GM19025 (cell line): ENCODE measurements at regions not wholly inside any gene's neighbourhood (a gene's known extent, or its start where the extent isn't known, plus 50 kb on each side); places are given as distances from the start of the nearest gene placed in this dataset.
"Not testable (repeated sequence)": the region's sequence is repeated elsewhere in the genome, so short reads cannot be mapped to it uniquely, and the experiment has no call there.

Experiments
- ATAC-seq: cut with Tn5 transposase; IDR thresholded peaks from one replicate; pipeline ENCODE4 v1.9.1; 2021; ENCODE audit warnings: mild to moderate bottlenecking, low read depth, moderate library complexity; ENCODE audit not compliant: unreplicated experiment

DNA sequence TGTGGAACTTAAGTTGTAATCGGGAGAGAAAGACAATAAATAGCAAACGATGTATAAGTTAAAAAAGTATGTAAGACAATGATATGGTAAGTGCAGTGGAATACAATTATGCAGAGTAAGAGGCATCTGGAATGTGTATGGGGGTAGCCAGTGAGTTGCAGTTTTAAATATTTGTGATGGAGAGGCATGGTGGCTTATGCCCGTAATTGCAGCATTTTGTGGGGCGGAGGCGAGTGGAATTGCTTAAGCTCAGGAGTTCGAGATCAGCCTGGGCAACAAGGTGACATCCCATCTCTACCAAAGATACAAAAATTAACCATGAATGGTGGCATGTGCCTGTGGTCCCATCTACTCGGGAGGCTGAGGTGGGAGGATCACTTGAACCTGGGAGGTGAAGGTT lies 52.5 kb upstream of the WDFY3 start:
- ATAC-seq, result no peak

DNA sequence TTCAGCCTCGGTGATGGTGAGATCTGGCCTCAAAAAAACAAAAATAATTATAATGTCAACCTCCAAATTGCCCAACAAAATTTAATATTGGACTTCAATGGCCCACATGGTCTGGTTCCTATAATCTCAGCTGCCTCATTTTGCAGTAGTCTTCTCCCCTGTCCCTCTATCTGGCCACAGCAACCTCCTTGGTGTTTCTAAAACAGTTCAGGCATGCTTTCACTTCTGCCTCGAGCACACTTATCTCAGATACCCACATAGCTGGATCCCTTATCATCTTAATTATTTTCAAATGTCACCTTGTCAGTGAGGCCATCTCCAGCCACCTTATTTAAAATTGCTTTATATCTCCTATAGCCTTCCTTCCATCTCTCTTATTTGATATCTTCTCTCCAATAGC lies 52.9 kb upstream of the WDFY3 start:
- no peak for ATAC-seq

DNA sequence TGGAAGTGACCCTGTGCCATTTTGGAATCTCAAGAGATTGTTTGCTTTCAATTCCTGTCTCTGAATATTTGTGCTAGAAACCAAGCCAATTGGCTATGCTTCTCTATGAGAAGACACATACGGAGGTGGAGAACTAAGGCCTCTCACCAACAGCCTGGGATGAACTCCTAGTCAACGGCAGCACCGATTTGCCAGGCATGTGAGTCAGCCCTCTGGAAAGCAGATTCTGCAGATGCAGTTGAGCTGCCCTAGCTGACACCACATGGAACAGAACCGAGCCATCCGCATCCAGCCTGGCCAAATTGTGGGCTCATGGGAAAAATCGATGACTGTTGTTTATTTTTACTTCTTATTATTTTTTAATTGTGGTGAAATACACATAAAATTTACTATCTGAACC lies 58.2 kb upstream of the WDFY3 start:
- ATAC-seq, result no peak

DNA sequence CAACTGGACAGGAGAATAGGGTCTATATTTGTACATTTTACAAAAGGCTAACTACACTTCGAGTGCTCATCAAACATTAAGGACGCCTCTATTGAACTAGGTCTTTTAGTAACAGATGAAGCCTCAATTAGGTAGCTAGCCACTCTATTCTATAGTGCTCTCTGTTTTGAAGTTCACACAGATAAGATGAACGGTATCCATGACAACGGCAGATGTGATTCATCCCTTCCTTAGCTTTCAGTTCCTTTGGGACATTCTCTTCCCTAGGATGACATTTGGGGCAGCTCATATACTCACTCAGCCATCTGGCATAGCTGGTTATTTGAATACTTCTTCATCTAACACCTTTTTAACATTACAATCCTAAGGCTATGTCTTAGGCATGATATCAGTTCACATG lies 62.4 kb upstream of the WDFY3 start:
- no peak for ATAC-seq

DNA sequence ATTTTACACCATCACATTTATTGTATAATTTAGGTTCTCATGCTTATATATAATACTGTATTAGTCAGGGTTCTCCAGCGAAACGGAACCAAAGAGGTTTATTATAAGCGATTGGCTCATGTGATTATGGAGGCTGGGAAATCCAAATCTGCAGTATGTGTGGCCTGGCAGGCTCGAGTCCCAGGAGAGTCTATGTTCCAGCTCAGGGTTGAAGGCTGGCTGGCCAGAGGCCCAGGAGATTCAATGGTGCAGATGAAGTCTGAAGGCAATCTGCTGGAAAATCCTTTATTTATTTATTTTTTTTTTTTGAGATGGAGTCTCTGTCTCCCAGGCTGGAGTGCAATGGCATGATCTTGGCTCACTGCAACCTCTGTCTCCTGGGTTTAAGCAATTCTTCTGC lies 63.0 kb upstream of the WDFY3 start:
- ATAC-seq, result no peak

DNA sequence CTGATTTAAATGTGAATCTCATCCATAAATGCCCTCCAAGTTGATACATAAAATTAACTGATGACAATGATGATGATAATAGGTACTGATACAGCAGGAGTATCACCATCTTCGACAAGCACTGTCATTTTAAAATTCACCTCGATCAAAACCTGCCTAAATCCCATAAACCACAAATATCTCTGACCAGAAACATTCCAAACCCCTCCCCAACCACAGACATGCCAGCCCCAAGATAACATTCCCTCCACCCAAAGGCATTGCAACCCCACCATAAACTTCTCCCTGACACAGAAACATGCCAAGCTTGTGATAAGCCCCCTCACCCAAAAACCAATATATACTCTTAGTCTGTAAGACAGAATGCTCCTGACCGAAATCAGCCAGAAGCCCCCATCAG lies 63.7 kb upstream of the WDFY3 start:
- ATAC-seq, result no peak

DNA sequence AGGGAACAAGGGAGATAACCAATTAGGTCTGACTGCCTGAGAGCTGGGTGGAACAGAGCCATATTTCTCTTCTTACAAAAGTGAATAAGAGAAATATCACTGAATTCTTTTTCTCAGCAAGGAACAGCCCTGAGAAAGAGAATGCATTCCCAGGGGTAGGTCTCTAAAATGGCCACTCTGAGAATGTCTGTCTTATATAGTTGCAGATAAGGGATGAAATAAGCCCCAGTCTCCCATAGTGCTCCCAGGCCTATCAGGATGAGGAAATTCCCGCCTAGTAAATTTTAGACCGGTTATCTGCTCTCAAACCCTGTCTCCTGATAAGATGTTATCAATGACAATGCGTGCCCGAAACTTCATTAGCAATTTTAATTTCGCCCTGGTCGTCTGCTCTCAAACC lies 67.3 kb upstream of the WDFY3 start:
- ATAC-seq, result not testable (repeated sequence)

DNA sequence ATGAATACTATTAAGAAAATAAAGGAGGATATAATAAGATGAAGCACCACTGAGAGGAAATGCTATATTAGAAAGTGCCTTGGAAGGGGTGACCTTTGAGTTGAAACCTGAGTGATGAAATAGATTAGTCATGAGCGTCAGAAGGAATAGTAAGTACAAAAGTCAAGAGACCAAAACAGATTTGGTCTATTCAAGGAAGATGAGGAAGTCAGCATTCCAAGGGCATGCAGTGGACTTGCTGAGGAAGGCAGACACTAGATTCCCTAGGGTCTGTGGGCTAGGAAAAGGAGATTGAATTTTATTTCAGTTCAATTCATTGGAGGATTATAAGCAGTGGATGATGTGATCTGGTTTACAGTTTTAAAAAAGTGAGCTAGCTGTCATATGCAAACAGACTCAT lies 73.0 kb upstream of the WDFY3 start:
- no peak for ATAC-seq

DNA sequence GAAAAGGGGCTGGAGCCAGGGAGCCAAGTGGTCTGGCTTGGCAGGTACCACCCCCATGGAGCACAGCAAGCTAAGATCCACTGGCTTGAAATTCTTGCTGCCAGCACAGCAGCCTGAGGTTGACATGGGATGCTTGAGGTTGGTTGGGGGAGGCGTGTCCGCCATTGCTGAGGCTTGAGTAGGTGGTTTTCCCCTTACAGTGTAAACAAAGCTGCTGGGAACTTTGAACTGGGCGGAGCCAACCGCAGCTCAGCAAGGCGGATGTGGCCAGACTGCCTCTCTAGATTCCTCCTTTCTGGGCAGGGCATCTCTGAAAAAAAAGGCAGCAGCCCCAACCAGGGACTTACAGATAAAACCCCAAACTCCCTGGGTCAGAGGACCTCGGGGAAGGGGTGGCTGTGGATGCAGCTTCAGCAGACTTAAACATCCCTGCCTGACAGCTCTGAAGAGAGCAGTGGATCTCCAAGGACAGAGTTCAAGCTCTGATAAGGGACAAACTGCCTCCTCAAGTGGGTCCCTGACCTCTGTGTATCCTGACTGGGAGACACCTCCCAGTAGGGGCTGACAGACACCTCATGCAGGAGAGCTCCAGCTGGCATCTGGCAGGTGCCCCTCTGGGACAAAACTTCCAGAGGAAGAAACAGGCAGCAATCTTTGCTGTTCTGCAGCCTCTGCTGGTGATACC lies 77.5 kb upstream of the WDFY3 start:
- peak; percentile 95 for ATAC-seq

DNA sequence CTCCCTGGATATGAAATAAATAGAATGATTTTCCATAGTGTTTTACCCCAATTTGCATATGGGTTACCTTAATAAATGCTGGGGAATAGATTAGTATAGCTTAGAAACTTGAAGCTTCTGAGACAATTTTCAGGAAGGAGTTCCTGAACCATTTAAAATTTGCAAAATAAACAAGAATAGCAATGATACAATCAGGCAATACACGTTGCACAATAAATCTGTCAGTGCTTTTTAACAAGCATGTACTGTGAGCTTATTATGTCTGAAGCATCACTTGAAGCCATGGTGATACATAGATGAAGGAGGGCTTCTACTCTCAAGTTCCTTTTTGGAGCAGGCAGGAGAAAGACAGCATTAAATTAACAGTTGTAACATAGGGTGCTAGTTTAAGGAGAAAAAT lies 84.2 kb upstream of the WDFY3 start:
- no peak for ATAC-seq

DNA sequence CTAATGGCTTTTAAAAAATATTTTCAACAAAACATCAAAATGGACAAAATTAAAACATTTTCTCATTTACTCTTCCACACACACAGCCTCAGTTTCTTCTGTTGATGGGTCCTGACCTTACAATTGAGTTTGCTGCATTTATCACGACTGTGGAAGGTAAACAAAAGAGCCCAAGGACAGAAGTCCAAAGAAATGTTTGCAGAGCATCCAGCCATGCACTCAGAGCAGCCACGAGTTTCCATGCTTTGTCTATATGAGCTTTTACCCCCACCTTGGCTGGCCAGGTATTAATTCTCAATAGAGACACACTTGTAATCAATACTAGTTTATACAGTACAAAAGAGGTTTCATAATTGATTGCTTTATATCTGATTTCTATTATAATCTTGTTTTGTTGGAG lies 85.0 kb upstream of the WDFY3 start:
- no peak for ATAC-seq

DNA sequence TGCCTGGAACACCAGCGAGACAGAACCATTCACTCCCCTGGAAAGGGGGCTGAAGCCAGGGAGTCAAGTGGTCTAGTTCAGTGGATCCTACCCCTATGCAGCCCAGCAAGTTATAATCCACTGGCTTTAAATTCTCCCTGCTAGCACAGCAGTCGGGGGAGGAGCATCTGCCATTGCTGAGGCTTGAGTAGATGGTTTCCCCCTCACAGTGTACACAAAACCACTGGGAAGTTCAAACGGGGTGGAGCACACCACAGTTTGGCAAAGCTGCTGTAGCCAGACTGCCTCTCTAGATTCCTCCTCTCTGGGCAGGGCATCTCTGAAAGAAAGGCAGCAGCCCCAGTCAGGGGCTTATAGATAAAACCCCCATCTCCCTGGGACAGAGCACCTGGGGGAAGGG lies 88.4 kb upstream of the WDFY3 start:
- ATAC-seq, result not testable (repeated sequence)

DNA sequence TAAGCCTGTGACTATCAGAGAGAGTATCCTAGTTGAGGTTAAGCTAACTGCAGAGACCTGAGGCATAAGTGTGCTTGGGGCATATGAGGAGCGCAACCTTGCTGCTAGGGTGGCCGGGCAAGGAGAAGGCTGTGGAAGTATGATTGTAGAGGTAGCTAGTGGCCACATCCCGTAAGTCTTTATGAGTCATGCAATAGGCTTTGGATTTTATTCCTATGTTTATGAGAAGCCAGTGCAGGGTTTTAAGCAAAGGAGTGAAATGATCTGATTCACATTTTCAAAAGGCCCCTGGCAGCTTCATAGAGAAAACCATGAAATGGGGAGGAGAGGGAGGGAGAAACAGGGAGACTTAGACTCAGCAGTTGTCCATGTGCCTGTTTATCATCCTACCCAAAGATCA lies 92.1 kb upstream of the WDFY3 start:
- no peak for ATAC-seq

DNA sequence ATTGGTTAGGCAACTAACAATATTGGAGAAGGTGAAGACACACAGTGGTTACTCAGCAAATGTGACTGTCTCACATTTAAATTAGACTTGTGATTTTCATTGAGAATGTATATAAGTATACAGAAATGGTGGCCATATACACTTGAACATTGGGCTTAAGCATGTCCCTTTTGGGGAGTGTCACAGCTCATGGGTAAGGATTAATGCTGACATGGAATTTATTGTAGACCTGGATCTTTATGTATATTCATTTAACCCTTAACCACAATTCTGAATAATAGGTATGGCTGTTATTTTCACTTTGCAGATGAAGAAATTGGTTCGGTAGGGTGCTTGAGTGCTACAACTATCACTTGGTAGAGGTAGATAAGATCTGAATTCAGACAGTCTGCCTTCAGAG lies 95.5 kb upstream of the WDFY3 start:
- ATAC-seq, result no peak

DNA sequence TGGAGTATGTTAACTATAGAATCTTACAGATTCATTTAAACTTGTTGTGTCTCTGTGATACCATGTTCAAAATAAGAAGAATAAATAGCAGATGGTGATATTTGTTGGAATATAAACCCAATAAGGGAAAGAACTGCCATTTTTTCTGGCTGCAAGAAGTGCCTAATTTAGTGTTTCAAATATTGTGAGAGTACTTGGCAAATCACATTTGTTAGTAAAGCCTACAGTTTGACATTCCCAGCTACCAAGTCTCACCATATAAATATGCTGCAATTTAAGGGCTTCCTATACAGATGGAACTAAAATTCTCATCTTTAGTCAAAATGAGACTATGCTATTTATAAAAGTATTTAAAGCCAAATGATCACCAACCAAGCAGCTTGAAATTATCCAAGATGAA lies 96.0 kb upstream of the WDFY3 start:
- no peak for ATAC-seq

DNA sequence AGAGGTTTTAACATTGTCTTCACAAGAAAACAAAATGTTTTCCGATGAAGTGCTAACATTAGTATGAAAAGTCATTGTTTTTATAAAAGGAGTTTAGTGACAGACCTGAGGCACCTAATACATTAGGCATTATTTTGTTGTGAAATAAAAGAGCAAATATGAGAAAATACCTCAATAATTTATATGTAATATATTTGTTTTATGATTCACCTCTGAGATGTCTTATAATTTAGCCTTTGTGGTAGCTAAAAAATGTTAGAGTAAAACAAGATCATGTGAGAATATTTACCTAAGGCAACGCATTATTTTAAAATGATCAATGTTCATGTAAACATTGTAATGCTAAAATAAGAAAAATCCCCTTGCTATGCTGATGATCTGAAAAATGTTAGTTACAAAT lies 100.9 kb upstream of the WDFY3 start:
- ATAC-seq, result no peak

DNA sequence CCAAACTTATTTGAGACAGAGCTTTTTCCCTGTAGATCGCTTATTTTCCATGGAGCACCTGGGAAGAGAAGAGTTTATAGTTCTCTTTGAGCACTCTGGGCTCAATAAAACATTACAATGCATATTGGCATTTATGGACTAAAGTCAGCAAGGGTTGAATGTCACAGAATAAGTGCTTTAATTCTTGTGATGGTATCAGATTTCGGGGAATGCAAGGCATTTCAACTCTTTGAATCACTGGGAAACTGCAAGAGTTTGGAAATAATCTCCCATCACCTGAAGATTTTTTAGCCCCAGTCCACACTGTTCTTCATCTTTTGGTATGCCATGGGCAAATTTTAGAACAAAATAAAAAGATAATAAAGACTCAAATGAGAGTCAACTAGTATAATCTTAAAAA lies 111.5 kb upstream of the WDFY3 start:
- ATAC-seq, result no peak

DNA sequence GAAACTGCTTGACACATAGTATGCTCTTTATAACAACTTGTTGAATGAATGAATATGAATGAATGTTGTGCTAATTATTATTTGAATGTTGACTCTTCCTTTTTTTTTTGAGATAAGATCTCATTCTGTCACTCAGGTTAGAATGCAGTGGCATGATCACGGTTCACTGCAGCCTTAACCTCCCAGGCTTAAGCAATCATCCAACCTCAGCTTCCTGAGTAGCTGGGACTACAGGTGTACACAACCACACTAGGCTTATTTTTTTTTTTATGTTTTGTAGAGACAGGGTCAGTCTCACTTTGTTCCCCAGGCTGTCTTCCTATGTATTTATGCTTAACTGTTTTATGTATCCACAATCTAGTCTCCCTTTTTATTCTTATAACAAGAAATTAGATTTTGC lies 114.7 kb upstream of the WDFY3 start:
- ATAC-seq, result no peak

DNA sequence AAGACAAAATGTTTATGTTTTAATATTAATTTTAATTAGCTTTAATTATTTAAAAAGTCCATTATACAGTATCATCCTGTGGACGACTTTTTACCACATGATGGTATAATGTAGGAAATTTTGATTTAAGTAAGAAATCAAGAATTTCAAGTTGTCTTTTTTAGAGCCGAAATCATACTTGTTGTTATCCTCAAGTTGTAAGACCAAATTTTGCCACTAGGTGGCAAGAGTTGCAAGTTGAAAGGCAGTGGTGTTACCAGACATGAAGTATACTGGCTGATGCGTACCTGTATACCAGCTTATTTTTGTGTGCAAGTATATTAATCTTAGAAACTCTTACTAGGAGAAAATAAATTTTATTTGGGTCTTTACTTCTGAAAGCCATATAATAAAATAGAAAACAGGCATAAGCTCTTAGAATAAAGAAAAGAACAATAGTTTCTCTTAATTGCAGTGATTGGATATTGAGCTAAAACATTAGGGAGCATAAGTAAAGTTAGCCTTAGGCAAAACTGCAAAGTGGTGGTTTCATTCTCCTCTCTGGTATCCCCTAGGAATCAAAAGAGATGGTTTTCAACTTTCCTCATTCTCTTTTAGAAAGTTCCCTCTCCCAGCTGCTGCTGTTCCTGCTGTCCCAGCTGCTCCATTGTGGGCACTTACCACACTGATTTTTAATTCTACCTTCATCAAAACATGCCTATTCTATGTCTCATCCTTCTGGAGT lies 118.0 kb upstream of the WDFY3 start:
- ATAC-seq, result peak; percentile 74

DNA sequence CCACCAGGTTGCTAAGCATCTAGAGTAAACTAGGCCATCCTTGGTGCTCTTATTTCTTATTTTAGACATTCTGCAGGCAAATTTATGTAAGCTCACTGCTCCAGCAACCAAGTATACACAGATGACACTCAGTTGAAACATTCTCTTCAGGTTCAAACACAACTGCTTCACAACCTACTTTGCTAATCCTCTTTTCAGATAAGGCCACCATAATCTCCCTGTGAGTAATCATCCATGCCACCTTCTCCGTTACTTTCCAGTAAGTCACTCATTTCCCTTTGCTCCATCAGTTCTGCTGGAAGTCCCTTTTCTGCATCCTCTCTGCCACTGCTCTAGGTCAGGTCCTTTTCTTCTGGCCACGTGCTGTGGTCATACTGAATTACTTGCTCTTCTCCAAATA lies 120.2 kb upstream of the WDFY3 start:
- no peak for ATAC-seq

DNA sequence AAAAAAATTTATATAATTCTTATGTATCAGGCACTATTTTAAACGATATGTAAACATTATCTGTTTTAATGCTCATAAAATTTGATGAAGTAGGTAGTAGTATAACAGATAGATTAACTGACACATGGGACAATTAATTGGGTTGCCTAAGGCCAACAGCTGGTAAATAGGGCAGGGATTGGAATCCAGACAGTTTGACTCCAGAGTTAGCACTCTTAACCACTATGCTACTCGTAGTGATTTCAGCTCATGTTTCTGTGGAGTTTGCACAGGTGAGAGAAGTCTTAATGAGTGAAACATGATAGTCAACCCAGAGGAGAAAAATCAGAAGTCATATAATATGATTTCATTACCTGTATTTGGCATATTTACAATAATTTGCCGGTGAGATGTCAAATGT lies 126.0 kb upstream of the WDFY3 start:
- no peak for ATAC-seq

DNA sequence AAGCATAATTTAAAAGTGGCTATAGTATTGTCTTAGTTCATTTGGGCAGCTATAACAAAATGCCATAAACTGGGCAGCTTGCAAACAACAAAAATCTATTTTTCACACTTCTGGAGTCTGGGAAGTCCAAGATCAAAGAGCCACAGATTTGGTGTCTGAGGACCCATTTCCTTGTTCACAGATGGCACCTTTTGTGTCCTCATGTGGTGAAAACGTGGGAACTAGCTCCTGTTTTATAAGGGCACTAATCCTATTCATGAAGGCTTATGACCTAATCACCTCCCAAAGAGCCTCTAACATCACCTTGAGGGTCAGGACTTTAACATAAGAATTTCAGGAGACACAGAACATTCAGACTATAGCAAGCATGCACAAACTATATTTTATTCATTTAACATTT lies 126.5 kb upstream of the WDFY3 start:
- ATAC-seq, result no peak

DNA sequence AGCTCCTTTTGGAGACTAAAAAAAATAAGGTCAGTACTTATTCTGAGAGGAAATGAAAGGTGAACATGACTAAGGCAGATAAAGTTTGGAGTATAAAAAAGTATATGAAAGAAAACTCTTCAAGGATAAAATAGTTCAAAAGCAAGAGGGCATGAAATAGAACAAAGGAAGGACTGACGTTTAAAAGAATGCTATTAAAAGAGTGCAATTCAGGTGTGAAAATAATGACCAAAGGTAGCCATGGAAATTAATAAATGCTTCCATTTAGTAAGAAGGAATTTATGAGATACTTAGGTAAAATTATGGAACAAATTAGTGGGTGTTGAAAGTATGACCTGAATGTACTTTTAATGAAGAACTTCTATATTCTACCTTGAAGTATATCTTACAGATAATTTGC lies 128.2 kb upstream of the WDFY3 start:
- ATAC-seq, result no peak
